GM23338 (cell line): ENCODE measurements at regions not wholly inside any gene's neighbourhood (a gene's known extent, or its start where the extent isn't known, plus 50 kb on each side); places are given as distances from the start of the nearest gene placed in this dataset.

Experiments
- CREB1 ChIP-seq: fragments of 250-450 bp; sonication (Bioruptor Pico); IDR thresholded peaks from 2 replicates; pipeline ENCODE4 v1.5.0; 2020; ENCODE audit warnings: low read depth, mild to moderate bottlenecking, moderate library complexity
- EZH2 ChIP-seq: fragments of 200-600 bp; sonication (generic); IDR thresholded peaks from one replicate; pipeline ENCODE4 v1.8.0; 2017; ENCODE audit warnings: antibody characterized with exemption, mild to moderate bottlenecking, low read depth; ENCODE audit not compliant: unreplicated experiment
- STAT1 ChIP-seq: IDR thresholded peaks from one replicate; pipeline ENCODE4 v1.6.1; 2016; ENCODE audit warnings: antibody characterized with exemption; ENCODE audit not compliant: unreplicated experiment
- ZNF114 ChIP-seq: fragments of 250-450 bp; sonication (Bioruptor Pico); IDR thresholded peaks from 2 replicates; pipeline ENCODE4 v1.5.0; 2020; ENCODE audit warnings: mild to moderate bottlenecking, moderate library complexity
- TF ChIP-seq, protein P1 (sequence below): fragments of 250-450 bp; sonication (Bioruptor Pico); IDR thresholded peaks from 2 replicates; pipeline ENCODE4 v1.5.0; 2020; ENCODE audit warnings: mild to moderate bottlenecking, moderate library complexity
- TF ChIP-seq, protein P2 (sequence below): IDR thresholded peaks from 2 replicates; pipeline ENCODE4 v1.6.1; 2016; ENCODE audit warnings: antibody characterized with exemption
- TF ChIP-seq, protein P3 (sequence below): IDR thresholded peaks from one replicate; pipeline ENCODE4 v1.6.1; 2018; ENCODE audit warnings: antibody characterized with exemption; ENCODE audit not compliant: unreplicated experiment

DNA sequence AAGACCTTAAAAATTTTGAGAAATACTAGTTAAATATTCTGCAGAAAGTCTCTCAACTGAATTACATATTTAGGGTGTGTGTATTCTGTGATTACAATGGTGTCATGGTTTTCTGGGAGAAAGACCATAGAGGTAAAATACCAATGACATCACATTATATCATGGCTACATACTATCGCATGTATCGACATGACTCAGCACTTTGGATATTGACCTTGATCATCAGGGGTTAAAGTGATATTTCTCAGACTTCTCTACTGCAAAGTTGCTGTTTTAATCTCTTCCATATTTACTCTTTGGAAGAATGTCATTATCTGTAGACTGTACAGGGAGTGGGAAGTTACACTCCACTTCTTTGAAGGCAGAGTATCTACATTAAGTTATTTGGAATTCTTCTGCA is 1046.6 kb downstream of the FAM181B start (continued):
- TF ChIP-seq, protein P1, sequence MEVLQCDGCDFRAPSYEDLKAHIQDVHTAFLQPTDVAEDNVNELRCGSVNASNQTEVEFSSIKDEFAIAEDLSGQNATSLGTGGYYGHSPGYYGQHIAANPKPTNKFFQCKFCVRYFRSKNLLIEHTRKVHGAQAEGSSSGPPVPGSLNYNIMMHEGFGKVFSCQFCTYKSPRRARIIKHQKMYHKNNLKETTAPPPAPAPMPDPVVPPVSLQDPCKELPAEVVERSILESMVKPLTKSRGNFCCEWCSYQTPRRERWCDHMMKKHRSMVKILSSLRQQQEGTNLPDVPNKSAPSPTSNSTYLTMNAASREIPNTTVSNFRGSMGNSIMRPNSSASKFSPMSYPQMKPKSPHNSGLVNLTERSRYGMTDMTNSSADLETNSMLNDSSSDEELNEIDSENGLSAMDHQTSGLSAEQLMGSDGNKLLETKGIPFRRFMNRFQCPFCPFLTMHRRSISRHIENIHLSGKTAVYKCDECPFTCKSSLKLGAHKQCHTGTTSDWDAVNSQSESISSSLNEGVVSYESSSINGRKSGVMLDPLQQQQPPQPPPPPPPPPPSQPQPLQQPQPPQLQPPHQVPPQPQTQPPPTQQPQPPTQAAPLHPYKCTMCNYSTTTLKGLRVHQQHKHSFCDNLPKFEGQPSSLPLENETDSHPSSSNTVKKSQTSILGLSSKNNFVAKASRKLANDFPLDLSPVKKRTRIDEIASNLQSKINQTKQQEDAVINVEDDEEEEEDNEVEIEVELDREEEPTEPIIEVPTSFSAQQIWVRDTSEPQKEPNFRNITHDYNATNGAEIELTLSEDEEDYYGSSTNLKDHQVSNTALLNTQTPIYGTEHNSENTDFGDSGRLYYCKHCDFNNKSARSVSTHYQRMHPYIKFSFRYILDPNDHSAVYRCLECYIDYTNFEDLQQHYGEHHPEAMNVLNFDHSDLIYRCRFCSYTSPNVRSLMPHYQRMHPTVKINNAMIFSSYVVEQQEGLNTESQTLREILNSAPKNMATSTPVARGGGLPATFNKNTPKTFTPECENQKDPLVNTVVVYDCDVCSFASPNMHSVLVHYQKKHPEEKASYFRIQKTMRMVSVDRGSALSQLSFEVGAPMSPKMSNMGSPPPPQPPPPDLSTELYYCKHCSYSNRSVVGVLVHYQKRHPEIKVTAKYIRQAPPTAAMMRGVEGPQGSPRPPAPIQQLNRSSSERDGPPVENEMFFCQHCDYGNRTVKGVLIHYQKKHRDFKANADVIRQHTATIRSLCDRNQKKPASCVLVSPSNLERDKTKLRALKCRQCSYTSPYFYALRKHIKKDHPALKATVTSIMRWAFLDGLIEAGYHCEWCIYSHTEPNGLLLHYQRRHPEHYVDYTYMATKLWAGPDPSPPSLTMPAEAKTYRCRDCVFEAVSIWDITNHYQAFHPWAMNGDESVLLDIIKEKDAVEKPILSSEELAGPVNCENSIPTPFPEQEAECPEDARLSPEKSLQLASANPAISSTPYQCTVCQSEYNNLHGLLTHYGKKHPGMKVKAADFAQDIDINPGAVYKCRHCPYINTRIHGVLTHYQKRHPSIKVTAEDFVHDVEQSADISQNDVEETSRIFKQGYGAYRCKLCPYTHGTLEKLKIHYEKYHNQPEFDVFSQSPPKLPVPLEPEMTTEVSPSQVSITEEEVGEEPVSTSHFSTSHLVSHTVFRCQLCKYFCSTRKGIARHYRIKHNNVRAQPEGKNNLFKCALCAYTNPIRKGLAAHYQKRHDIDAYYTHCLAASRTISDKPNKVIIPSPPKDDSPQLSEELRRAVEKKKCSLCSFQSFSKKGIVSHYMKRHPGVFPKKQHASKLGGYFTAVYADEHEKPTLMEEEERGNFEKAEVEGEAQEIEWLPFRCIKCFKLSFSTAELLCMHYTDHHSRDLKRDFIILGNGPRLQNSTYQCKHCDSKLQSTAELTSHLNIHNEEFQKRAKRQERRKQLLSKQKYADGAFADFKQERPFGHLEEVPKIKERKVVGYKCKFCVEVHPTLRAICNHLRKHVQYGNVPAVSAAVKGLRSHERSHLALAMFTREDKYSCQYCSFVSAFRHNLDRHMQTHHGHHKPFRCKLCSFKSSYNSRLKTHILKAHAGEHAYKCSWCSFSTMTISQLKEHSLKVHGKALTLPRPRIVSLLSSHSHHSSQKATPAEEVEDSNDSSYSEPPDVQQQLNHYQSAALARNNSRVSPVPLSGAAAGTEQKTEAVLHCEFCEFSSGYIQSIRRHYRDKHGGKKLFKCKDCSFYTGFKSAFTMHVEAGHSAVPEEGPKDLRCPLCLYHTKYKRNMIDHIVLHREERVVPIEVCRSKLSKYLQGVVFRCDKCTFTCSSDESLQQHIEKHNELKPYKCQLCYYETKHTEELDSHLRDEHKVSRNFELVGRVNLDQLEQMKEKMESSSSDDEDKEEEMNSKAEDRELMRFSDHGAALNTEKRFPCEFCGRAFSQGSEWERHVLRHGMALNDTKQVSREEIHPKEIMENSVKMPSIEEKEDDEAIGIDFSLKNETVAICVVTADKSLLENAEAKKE (CRISPR knock-in tag) = no peak
- no peak for TF ChIP-seq ZNF114 (CRISPR knock-in tag)
- no peak for TF ChIP-seq CREB1 (CRISPR knock-in tag)
- TF ChIP-seq, protein P2, sequence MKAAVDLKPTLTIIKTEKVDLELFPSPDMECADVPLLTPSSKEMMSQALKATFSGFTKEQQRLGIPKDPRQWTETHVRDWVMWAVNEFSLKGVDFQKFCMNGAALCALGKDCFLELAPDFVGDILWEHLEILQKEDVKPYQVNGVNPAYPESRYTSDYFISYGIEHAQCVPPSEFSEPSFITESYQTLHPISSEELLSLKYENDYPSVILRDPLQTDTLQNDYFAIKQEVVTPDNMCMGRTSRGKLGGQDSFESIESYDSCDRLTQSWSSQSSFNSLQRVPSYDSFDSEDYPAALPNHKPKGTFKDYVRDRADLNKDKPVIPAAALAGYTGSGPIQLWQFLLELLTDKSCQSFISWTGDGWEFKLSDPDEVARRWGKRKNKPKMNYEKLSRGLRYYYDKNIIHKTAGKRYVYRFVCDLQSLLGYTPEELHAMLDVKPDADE = no peak
- TF ChIP-seq, protein P3, sequence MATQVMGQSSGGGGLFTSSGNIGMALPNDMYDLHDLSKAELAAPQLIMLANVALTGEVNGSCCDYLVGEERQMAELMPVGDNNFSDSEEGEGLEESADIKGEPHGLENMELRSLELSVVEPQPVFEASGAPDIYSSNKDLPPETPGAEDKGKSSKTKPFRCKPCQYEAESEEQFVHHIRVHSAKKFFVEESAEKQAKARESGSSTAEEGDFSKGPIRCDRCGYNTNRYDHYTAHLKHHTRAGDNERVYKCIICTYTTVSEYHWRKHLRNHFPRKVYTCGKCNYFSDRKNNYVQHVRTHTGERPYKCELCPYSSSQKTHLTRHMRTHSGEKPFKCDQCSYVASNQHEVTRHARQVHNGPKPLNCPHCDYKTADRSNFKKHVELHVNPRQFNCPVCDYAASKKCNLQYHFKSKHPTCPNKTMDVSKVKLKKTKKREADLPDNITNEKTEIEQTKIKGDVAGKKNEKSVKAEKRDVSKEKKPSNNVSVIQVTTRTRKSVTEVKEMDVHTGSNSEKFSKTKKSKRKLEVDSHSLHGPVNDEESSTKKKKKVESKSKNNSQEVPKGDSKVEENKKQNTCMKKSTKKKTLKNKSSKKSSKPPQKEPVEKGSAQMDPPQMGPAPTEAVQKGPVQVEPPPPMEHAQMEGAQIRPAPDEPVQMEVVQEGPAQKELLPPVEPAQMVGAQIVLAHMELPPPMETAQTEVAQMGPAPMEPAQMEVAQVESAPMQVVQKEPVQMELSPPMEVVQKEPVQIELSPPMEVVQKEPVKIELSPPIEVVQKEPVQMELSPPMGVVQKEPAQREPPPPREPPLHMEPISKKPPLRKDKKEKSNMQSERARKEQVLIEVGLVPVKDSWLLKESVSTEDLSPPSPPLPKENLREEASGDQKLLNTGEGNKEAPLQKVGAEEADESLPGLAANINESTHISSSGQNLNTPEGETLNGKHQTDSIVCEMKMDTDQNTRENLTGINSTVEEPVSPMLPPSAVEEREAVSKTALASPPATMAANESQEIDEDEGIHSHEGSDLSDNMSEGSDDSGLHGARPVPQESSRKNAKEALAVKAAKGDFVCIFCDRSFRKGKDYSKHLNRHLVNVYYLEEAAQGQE = no peak
- no peak for TF ChIP-seq STAT1
- no peak for TF ChIP-seq EZH2
